Activated CD8-positive, alpha-beta memory T cell treated with anti-CD3 and anti-CD28 coated beads for 4 hours (primary cell): ENCODE measurements at regions not wholly inside any gene's neighbourhood (a gene's known extent, or its start where the extent isn't known, plus 50 kb on each side); places are given as distances from the start of the nearest gene placed in this dataset.

Source experiments
- DNase-seq, 2 donors: peaks; one replicate each; pipeline ENCODE4 v3.0.0-alpha.2; 2020; ENCODE audit warnings: low read depth in 2 of 2

GRCh38 chr17:77700165-77700881 lies 258.2 kb upstream of the TNRC6C start:
- no peak for DNase-seq

- DNase-seq = no peak
Observed at GRCh38 chr17:77701996-77702395, 256.5 kb upstream of the TNRC6C start.

- no peak for DNase-seq
Observed at GRCh38 chr17:77704048-77704815, 254.3 kb upstream of the TNRC6C start.

- DNase-seq = no peak
Observed at GRCh38 chr17:77706938-77707337, 251.6 kb upstream of the TNRC6C start.

- no peak for DNase-seq
Observed at GRCh38 chr17:77707546-77707945, 251.0 kb upstream of the TNRC6C start.

GRCh38 chr17:77708049-77708448 lies 250.5 kb upstream of the TNRC6C start:
- DNase-seq = no peak

GRCh38 chr17:77708936-77709335 lies 249.6 kb upstream of the TNRC6C start:
- DNase-seq = no peak

- DNase-seq = no peak
Observed at GRCh38 chr17:77709594-77709993, 248.9 kb upstream of the TNRC6C start.

GRCh38 chr17:77712578-77712977 lies 245.9 kb upstream of the TNRC6C start:
- DNase-seq = no peak

- DNase-seq = no peak
Observed at GRCh38 chr17:77716289-77716926, 242.1 kb upstream of the TNRC6C start.

- DNase-seq = no peak
Observed at GRCh38 chr17:77717941-77718668, 240.4 kb upstream of the TNRC6C start.

GRCh38 chr17:77718669-77718961 lies 239.9 kb upstream of the TNRC6C start:
- DNase-seq = no peak

GRCh38 chr17:77719806-77720205 lies 238.7 kb upstream of the TNRC6C start:
- DNase-seq = no peak

GRCh38 chr17:77720946-77721845 lies 237.3 kb upstream of the TNRC6C start:
- no peak for DNase-seq

- DNase-seq = no peak
Observed at GRCh38 chr17:77721846-77722160, 236.7 kb upstream of the TNRC6C start.

- DNase-seq = no peak
Observed at GRCh38 chr17:77722366-77722765, 236.1 kb upstream of the TNRC6C start.

- DNase-seq = no peak
Observed at GRCh38 chr17:77723071-77723908, 235.2 kb upstream of the TNRC6C start.

- no peak for DNase-seq
Observed at GRCh38 chr17:77723909-77724875, 234.3 kb upstream of the TNRC6C start.

GRCh38 chr17:77724876-77725615 lies 233.5 kb upstream of the TNRC6C start:
- no peak for DNase-seq
